M059J (cell line): ENCODE measurements at regions not wholly inside any gene's neighbourhood (a gene's known extent, or its start where the extent isn't known, plus 50 kb on each side); places are given as distances from the start of the nearest gene placed in this dataset.
"Not testable (repeated sequence)": the region's sequence is repeated elsewhere in the genome, so short reads cannot be mapped to it uniquely, and the experiment has no call there.

Experiments
- DNase-seq: peaks from one replicate; pipeline ENCODE4 v3.0.0-alpha.2; 2012; ENCODE audit warnings: low read depth

- DNase-seq: peak; percentile 62
Measured at GRCh38 chr5:106374956-106375355, 1295.8 kb downstream of the EFNA5 start.

- no peak for DNase-seq
Measured at GRCh38 chr5:106368021-106368420, 1302.7 kb downstream of the EFNA5 start.

GRCh38 chr5:106367281-106367680 lies 1303.5 kb downstream of the EFNA5 start:
- no peak for DNase-seq

GRCh38 chr5:106363578-106363977 lies 1307.2 kb downstream of the EFNA5 start:
- DNase-seq: no peak

- DNase-seq: no peak
Measured at GRCh38 chr5:106361905-106362304, 1308.8 kb downstream of the EFNA5 start.

- DNase-seq: peak; percentile 90
Measured at GRCh38 chr5:106331415-106331814, 1339.3 kb downstream of the EFNA5 start.

GRCh38 chr5:106324356-106324755 lies 1346.4 kb downstream of the EFNA5 start:
- DNase-seq: no peak

GRCh38 chr5:106321242-106321641 lies 1349.5 kb downstream of the EFNA5 start:
- DNase-seq: peak; percentile 4

- peak; percentile 29 for DNase-seq
Measured at GRCh38 chr5:106314221-106314824, 1356.4 kb downstream of the EFNA5 start.

- DNase-seq: peak; percentile 82
Measured at GRCh38 chr5:106312360-106312759, 1358.4 kb downstream of the EFNA5 start.

- DNase-seq: peak; percentile 59
Measured at GRCh38 chr5:106311230-106311915, 1359.4 kb downstream of the EFNA5 start.

- no peak for DNase-seq
Measured at GRCh38 chr5:106307265-106307664, 1363.5 kb downstream of the EFNA5 start.

- no peak for DNase-seq
Measured at GRCh38 chr5:106306313-106307028, 1364.3 kb downstream of the EFNA5 start.

GRCh38 chr5:106303911-106304310 lies 1366.8 kb downstream of the EFNA5 start:
- DNase-seq: peak; percentile 47

GRCh38 chr5:106292654-106293053 lies 1378.1 kb downstream of the EFNA5 start:
- peak; percentile 68 for DNase-seq

- peak; percentile 70 for DNase-seq
Measured at GRCh38 chr5:106290841-106291240, 1379.9 kb downstream of the EFNA5 start.

GRCh38 chr5:106288979-106289378 lies 1381.8 kb downstream of the EFNA5 start:
- peak; percentile 47 for DNase-seq

GRCh38 chr5:106277540-106278096 lies 1393.1 kb downstream of the EFNA5 start:
- DNase-seq: no peak

- DNase-seq: peak; percentile 34
Measured at GRCh38 chr5:106269252-106269843, 1401.4 kb downstream of the EFNA5 start.

- no peak for DNase-seq
Measured at GRCh38 chr5:106267256-106267655, 1403.5 kb downstream of the EFNA5 start.

GRCh38 chr5:106262395-106262794 lies 1408.3 kb downstream of the EFNA5 start:
- DNase-seq: no peak

GRCh38 chr5:106259431-106260090 lies 1411.2 kb downstream of the EFNA5 start:
- DNase-seq: not testable (repeated sequence)
